GM23338 (cell line): ENCODE measurements at regions not wholly inside any gene's neighbourhood (a gene's known extent, or its start where the extent isn't known, plus 50 kb on each side); places are given as distances from the start of the nearest gene placed in this dataset.

ENCODE experiments used
- ATAC-seq: fragments of 200-7000 bp; cut with Tn5 transposase; 3 replicates; pipeline ENCODE4 v1.9.1; 2020
- DNase-seq: peaks from one replicate; pipeline ENCODE4 v3.0.0-alpha.2; 2015; ENCODE audit warnings: low spot score
- H2AFZ ChIP-seq: fragments of 200-600 bp; sonication (generic); 2 replicates; pipeline ENCODE4 v1.8.0; 2016; ENCODE audit warnings: antibody characterized with exemption, mild to moderate bottlenecking, moderate library complexity
- H3F3A ChIP-seq: fragments of 200-600 bp; sonication (generic); replicated peaks from 2 replicates; pipeline ENCODE4 v1.8.0; 2017; ENCODE audit warnings: antibody characterized with exemption, mixed run types, low read depth
- H3K27ac ChIP-seq: fragments of 200-600 bp; sonication (generic); 2 replicates; pipeline ENCODE4 v1.6.1; 2016; ENCODE audit warnings: low read depth
- H3K27me3 ChIP-seq: fragments of 200-600 bp; sonication (generic); 2 replicates; pipeline ENCODE4 v1.8.0; 2016; ENCODE audit warnings: mild to moderate bottlenecking, mixed run types, moderate library complexity; ENCODE audit not compliant: insufficient read depth
- H3K36me3 ChIP-seq: fragments of 200-600 bp; sonication (generic); 2 replicates; pipeline ENCODE4 v1.8.0; 2016; ENCODE audit warnings: mild to moderate bottlenecking; ENCODE audit not compliant: insufficient read depth
- H3K4me1 ChIP-seq: fragments of 200-600 bp; sonication (generic); 2 replicates; pipeline ENCODE4 v1.8.0; 2016; ENCODE audit warnings: mild to moderate bottlenecking, moderate library complexity; ENCODE audit not compliant: insufficient read depth
- H3K4me2 ChIP-seq: fragments of 200-600 bp; sonication (generic); 2 replicates; pipeline ENCODE4 v1.7.1; 2017; ENCODE audit warnings: mixed run types
- H3K4me3 ChIP-seq: fragments of 200-600 bp; sonication (generic); 2 replicates; pipeline ENCODE4 v1.6.1; 2016; ENCODE audit warnings: mixed run types
- H3K79me2 ChIP-seq: fragments of 200-600 bp; sonication (generic); replicated peaks from 2 replicates; pipeline ENCODE4 v1.8.0; 2017; ENCODE audit warnings: mild to moderate bottlenecking; ENCODE audit not compliant: insufficient read depth
- H3K9me2 ChIP-seq: fragments of 200-600 bp; sonication (generic); 2 replicates; pipeline ENCODE4 v1.8.0; 2017; ENCODE audit not compliant: insufficient read depth
- H4K20me1 ChIP-seq: fragments of 200-600 bp; sonication (generic); replicated peaks from 2 replicates; pipeline ENCODE4 v1.8.0; 2017; ENCODE audit warnings: mild to moderate bottlenecking; ENCODE audit not compliant: insufficient read depth
- H3K27ac Mint-ChIP-seq: 2 replicates; pipeline ENCODE4 v1.8.0; 2020; ENCODE audit warnings: inconsistent platforms, mild to moderate bottlenecking, moderate library complexity, mixed read lengths
- H3K27me3 Mint-ChIP-seq: 3 replicates; pipeline ENCODE4 v1.8.0; 2022; ENCODE audit warnings: low read depth, mild to moderate bottlenecking, moderate library complexity, mixed read lengths, inconsistent platforms; ENCODE audit not compliant: insufficient read depth, poor library complexity
- H3K36me3 Mint-ChIP-seq: 3 replicates; pipeline ENCODE4 v1.8.0; 2021; ENCODE audit warnings: low read depth, mild to moderate bottlenecking, inconsistent platforms, moderate library complexity, mixed read lengths
- H3K4me1 Mint-ChIP-seq: 3 replicates; pipeline ENCODE4 v1.8.0; 2020; ENCODE audit warnings: mild to moderate bottlenecking, inconsistent platforms, mixed read lengths
- H3K4me3 Mint-ChIP-seq: 3 replicates; pipeline ENCODE4 v1.8.0; 2021; ENCODE audit warnings: moderate library complexity, mild to moderate bottlenecking, inconsistent platforms, mixed read lengths
- H3K9me3 Mint-ChIP-seq: 3 replicates; pipeline ENCODE4 v1.8.0; 2020; ENCODE audit warnings: moderate library complexity, mild to moderate bottlenecking, inconsistent platforms, mixed read lengths
- CREB1 ChIP-seq: fragments of 250-450 bp; sonication (Bioruptor Pico); IDR thresholded peaks from 2 replicates; pipeline ENCODE4 v1.5.0; 2020; ENCODE audit warnings: low read depth, mild to moderate bottlenecking, moderate library complexity
- EZH2 ChIP-seq: fragments of 200-600 bp; sonication (generic); IDR thresholded peaks from one replicate; pipeline ENCODE4 v1.8.0; 2017; ENCODE audit warnings: antibody characterized with exemption, mild to moderate bottlenecking, low read depth; ENCODE audit not compliant: unreplicated experiment
- EZH2phosphoT487 ChIP-seq: fragments of 200-600 bp; sonication (generic); IDR thresholded peaks from one replicate; pipeline ENCODE4 v1.8.1; 2018; ENCODE audit warnings: antibody characterized with exemption; ENCODE audit not compliant: unreplicated experiment
- JUNB ChIP-seq: IDR thresholded peaks from one replicate; pipeline ENCODE4 v1.6.1; 2016; ENCODE audit warnings: antibody characterized with exemption; ENCODE audit not compliant: unreplicated experiment
- NANOG ChIP-seq: IDR thresholded peaks from 2 replicates; pipeline ENCODE4 v1.6.1; 2016; ENCODE audit warnings: antibody characterized with exemption, borderline replicate concordance
- POLR2AphosphoS5 ChIP-seq: IDR thresholded peaks from 2 replicates; pipeline ENCODE4 v1.6.1; 2016; ENCODE audit warnings: antibody characterized with exemption, low read depth
- TF ChIP-seq, protein P1 (sequence below): IDR thresholded peaks from one replicate; pipeline ENCODE4 v1.6.1; 2018; ENCODE audit warnings: antibody characterized with exemption; ENCODE audit not compliant: unreplicated experiment
- TF ChIP-seq, protein P2 (sequence below): fragments of 250-450 bp; sonication (Bioruptor Pico); IDR thresholded peaks from 2 replicates; pipeline ENCODE4 v1.5.0; 2020; ENCODE audit warnings: mild to moderate bottlenecking, moderate library complexity
- TF ChIP-seq, protein P3 (sequence below): IDR thresholded peaks from 2 replicates; pipeline ENCODE4 v1.6.1; 2016; ENCODE audit warnings: antibody characterized with exemption
- TF ChIP-seq, protein P4 (sequence below), 2 experiments: fragments of 200-600 bp in 1 of 2; sonication (generic) in 1 of 2; conservative IDR thresholded peaks; 2 replicates each; pipeline versions ENCODE4 v1.5.1 to v1.6.1; 2016 to 2017; ENCODE audit warnings: antibody characterized with exemption in 2 of 2, low read depth in 2 of 2, mild to moderate bottlenecking in 2 of 2, moderate library complexity in 1 of 2

DNA sequence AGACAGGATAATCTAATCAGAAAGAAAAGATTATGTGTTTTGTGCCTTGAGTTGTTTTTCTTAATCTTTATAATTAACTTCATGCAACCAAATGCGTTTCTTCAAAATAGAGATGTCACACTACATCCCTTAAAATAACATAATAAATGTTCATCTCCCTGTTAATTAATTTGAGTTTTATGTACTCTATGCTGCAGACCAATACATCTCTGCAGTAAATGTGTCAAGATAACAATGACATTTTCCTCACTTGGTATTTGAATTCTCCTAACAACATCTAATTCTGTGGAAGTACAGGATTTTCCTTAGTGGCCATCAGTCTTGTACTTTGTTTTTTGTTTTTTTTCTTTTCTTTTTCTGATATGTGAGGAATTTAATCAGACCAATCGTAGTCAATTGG lies 279.2 kb upstream of the TYRP1 start (continued):
- TF ChIP-seq, protein P1, sequence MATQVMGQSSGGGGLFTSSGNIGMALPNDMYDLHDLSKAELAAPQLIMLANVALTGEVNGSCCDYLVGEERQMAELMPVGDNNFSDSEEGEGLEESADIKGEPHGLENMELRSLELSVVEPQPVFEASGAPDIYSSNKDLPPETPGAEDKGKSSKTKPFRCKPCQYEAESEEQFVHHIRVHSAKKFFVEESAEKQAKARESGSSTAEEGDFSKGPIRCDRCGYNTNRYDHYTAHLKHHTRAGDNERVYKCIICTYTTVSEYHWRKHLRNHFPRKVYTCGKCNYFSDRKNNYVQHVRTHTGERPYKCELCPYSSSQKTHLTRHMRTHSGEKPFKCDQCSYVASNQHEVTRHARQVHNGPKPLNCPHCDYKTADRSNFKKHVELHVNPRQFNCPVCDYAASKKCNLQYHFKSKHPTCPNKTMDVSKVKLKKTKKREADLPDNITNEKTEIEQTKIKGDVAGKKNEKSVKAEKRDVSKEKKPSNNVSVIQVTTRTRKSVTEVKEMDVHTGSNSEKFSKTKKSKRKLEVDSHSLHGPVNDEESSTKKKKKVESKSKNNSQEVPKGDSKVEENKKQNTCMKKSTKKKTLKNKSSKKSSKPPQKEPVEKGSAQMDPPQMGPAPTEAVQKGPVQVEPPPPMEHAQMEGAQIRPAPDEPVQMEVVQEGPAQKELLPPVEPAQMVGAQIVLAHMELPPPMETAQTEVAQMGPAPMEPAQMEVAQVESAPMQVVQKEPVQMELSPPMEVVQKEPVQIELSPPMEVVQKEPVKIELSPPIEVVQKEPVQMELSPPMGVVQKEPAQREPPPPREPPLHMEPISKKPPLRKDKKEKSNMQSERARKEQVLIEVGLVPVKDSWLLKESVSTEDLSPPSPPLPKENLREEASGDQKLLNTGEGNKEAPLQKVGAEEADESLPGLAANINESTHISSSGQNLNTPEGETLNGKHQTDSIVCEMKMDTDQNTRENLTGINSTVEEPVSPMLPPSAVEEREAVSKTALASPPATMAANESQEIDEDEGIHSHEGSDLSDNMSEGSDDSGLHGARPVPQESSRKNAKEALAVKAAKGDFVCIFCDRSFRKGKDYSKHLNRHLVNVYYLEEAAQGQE, result no peak
- TF ChIP-seq EZH2phosphoT487, result no peak
- TF ChIP-seq EZH2, result no peak

DNA sequence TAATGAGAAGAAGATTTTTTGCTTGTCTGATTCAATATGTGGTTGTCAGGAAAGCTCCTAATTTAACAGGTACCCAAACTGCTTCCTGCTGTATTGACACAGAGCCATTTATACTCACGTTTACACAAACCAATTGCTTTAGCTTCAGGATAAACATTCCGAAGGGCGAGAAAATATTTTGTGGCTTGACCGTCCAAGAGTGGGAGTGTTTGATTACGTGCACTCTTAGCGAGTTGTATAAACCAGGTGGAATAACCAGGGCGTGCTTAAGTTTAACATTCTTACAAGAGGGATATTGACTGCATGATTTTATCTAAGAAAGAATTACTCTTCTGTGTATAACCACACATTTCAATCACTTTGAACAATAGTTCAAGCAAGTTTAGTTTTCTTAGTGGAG lies 278.7 kb upstream of the TYRP1 start:
- Histone ChIP-seq H2AFZ (no peak overlapping the region), H3K27ac (no peak overlapping the region), H3K9me2 (no peaks in the 10 kb centered on the region), H3K4me2 (no peak overlapping the region), H3K27me3 (no peaks in the 10 kb centered on the region), H4K20me1 (no peaks in the 10 kb centered on the region), H3F3A (no peaks in the 10 kb centered on the region), H3K79me2 (no peaks in the 10 kb centered on the region), H3K36me3 (no peaks in the 10 kb centered on the region), H3K4me1 (no peaks in the 10 kb centered on the region), H3K4me3 (no peak overlapping the region)
- peaks cover 5% of the 10 kb centered on the region; the same call in 2 of the 3 replicates for H3K4me1 Mint-ChIP-seq
- H3K27ac Mint-ChIP-seq, result no peak overlapping the region
- no peak overlapping the region for H3K4me3 Mint-ChIP-seq
- no peaks in the 10 kb centered on the region for H3K27me3 Mint-ChIP-seq
- ATAC-seq (no peak), DNase-seq (no peak)
- H3K9me3 Mint-ChIP-seq, result no peaks in the 10 kb centered on the region
- H3K36me3 Mint-ChIP-seq, result no peaks in the 10 kb centered on the region
- TF ChIP-seq, protein P2, sequence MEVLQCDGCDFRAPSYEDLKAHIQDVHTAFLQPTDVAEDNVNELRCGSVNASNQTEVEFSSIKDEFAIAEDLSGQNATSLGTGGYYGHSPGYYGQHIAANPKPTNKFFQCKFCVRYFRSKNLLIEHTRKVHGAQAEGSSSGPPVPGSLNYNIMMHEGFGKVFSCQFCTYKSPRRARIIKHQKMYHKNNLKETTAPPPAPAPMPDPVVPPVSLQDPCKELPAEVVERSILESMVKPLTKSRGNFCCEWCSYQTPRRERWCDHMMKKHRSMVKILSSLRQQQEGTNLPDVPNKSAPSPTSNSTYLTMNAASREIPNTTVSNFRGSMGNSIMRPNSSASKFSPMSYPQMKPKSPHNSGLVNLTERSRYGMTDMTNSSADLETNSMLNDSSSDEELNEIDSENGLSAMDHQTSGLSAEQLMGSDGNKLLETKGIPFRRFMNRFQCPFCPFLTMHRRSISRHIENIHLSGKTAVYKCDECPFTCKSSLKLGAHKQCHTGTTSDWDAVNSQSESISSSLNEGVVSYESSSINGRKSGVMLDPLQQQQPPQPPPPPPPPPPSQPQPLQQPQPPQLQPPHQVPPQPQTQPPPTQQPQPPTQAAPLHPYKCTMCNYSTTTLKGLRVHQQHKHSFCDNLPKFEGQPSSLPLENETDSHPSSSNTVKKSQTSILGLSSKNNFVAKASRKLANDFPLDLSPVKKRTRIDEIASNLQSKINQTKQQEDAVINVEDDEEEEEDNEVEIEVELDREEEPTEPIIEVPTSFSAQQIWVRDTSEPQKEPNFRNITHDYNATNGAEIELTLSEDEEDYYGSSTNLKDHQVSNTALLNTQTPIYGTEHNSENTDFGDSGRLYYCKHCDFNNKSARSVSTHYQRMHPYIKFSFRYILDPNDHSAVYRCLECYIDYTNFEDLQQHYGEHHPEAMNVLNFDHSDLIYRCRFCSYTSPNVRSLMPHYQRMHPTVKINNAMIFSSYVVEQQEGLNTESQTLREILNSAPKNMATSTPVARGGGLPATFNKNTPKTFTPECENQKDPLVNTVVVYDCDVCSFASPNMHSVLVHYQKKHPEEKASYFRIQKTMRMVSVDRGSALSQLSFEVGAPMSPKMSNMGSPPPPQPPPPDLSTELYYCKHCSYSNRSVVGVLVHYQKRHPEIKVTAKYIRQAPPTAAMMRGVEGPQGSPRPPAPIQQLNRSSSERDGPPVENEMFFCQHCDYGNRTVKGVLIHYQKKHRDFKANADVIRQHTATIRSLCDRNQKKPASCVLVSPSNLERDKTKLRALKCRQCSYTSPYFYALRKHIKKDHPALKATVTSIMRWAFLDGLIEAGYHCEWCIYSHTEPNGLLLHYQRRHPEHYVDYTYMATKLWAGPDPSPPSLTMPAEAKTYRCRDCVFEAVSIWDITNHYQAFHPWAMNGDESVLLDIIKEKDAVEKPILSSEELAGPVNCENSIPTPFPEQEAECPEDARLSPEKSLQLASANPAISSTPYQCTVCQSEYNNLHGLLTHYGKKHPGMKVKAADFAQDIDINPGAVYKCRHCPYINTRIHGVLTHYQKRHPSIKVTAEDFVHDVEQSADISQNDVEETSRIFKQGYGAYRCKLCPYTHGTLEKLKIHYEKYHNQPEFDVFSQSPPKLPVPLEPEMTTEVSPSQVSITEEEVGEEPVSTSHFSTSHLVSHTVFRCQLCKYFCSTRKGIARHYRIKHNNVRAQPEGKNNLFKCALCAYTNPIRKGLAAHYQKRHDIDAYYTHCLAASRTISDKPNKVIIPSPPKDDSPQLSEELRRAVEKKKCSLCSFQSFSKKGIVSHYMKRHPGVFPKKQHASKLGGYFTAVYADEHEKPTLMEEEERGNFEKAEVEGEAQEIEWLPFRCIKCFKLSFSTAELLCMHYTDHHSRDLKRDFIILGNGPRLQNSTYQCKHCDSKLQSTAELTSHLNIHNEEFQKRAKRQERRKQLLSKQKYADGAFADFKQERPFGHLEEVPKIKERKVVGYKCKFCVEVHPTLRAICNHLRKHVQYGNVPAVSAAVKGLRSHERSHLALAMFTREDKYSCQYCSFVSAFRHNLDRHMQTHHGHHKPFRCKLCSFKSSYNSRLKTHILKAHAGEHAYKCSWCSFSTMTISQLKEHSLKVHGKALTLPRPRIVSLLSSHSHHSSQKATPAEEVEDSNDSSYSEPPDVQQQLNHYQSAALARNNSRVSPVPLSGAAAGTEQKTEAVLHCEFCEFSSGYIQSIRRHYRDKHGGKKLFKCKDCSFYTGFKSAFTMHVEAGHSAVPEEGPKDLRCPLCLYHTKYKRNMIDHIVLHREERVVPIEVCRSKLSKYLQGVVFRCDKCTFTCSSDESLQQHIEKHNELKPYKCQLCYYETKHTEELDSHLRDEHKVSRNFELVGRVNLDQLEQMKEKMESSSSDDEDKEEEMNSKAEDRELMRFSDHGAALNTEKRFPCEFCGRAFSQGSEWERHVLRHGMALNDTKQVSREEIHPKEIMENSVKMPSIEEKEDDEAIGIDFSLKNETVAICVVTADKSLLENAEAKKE (CRISPR knock-in tag), result no peak
- TF ChIP-seq POLR2AphosphoS5 (no peak), CREB1 (CRISPR knock-in tag) (no peak), NANOG (no peak), EZH2 (no peak), JUNB (no peak)
- TF ChIP-seq, protein P3, sequence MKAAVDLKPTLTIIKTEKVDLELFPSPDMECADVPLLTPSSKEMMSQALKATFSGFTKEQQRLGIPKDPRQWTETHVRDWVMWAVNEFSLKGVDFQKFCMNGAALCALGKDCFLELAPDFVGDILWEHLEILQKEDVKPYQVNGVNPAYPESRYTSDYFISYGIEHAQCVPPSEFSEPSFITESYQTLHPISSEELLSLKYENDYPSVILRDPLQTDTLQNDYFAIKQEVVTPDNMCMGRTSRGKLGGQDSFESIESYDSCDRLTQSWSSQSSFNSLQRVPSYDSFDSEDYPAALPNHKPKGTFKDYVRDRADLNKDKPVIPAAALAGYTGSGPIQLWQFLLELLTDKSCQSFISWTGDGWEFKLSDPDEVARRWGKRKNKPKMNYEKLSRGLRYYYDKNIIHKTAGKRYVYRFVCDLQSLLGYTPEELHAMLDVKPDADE, result no peak
- TF ChIP-seq, protein P4, sequence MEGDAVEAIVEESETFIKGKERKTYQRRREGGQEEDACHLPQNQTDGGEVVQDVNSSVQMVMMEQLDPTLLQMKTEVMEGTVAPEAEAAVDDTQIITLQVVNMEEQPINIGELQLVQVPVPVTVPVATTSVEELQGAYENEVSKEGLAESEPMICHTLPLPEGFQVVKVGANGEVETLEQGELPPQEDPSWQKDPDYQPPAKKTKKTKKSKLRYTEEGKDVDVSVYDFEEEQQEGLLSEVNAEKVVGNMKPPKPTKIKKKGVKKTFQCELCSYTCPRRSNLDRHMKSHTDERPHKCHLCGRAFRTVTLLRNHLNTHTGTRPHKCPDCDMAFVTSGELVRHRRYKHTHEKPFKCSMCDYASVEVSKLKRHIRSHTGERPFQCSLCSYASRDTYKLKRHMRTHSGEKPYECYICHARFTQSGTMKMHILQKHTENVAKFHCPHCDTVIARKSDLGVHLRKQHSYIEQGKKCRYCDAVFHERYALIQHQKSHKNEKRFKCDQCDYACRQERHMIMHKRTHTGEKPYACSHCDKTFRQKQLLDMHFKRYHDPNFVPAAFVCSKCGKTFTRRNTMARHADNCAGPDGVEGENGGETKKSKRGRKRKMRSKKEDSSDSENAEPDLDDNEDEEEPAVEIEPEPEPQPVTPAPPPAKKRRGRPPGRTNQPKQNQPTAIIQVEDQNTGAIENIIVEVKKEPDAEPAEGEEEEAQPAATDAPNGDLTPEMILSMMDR (conservative IDR thresholded peaks at IDR 0.05; ENCODE audit: low read depth in 2 of 2), result no peak
